Posterior cingulate gyrus (tissue), 11 donors: ENCODE measurements at regions not wholly inside any gene's neighbourhood (a gene's known extent, or its start where the extent isn't known, plus 50 kb on each side); places are given as distances from the start of the nearest gene placed in this dataset.
A peak's percentile ranks its signal among the peaks of the same experiment; 100 is the strongest.
"Not testable (repeated sequence)": the region's sequence is repeated elsewhere in the genome, so short reads cannot be mapped to it uniquely, and the experiment has no call there.

Experiments
- DNase-seq, 10 donors: peaks; one replicate each; pipeline versions ENCODE4 v3.0.0 to v3.0.0-alpha.2; 2020 to 2021; ENCODE audit warnings: mixed read lengths in 3 of 10
- intact Hi-C: fragments of 100-400 bp; cut with DNase I; formaldehyde crosslinking; loops from one replicate; pipeline ENCODE4 v1.15.1; 2023

DNA sequence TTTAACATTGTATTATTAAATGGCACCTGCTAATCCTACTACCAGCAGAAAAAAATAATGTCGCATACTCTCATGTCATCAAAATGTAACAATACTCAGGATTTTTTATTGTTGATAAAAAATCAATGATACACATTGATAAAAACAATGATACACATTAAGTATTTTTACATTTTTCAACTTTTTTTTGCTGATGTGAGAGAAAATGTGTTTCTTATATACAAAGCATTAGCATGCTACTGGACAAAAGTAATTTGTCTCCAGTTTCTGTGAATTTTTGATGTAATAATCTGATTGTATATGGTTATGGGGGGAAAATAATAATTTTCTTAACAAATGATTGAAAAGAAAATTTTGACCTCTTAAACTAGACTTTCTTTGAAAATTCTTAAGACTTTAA is 1256.6 kb upstream of the CNTN5 start:
- intact Hi-C loops, result no loop called here
- DNase-seq, result no peak

DNA sequence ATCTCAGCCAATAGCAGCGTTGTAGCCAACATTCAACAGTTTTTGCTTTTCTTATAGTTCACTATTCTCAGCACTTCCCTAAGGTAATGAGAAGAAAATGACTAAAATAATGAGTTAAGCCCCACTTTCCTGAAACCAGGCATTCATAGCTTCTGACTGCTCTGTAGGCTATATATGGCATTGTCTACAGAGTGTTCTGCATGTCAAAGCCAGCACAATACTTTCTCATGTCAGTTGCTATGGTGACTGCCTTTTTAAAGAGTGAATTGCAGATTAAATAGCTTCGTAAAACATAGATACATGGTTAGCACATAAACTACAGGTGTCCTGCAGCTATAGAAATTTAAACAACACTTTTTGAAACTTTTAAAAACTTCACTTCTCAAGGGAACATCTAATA is 1256.1 kb upstream of the CNTN5 start:
- no peak for DNase-seq
- intact Hi-C loops, result no loop called here

DNA sequence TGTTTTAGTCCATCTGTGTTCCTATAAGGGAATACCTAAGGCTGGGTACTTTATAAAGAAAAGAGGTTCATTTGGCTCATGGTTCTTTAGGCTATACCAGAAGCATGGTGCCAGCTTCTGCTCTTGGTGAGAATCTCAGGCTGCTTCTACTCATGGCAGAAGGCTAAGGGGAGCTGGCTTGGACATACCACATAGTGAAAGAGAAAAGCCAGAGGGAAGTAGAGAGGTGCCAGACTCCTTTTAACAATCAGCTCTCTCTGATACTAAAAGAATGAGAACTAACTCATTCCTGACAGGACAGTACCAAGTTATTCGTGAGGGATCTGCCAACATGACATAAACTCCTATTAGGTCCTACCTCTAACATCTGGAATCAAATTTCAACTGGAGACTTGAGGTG is 1250.2 kb upstream of the CNTN5 start:
- DNase-seq, result no peak
- intact Hi-C loops, result no loop called here

DNA sequence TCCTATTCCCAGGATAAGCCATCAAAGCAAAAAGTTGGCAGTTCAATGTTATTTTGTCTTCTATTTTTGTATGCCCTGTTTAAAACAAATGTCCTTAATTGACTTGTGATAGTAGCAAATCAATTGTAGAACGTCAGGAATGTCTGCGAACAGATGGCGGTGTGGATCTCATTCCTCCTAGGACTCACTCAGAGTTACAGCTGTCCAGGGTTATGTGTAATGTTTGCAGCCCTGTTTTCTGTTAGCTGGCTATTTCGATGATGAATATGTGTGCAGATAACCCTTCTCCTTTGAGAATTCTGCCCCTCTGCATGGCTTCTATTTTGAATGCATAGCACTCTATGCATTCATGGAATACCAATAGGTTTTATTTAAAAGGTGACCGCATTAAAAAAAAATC is 1248.0 kb upstream of the CNTN5 start:
- intact Hi-C loops, result no loop called here
- no peak for DNase-seq

DNA sequence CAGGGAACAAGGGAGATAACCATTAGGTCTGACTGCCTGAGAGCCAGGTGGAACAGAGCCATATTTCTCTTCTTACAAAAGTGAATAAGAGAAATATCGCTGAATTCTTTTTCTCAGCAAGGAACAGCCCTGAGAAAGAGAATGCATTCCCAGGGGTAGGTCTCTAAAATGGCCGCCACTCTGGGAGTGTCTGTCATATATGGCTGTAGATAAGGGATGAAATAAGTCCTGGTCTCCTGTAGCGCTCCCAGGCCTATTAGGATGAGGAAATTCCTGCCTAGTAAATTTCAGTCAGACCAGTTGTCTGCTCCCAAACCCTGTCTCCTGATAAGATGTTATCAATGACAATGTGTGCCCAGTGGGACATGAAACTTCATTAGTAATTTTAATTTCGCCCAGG is 1236.4 kb upstream of the CNTN5 start:
- intact Hi-C loops, result not testable (repeated sequence)

DNA sequence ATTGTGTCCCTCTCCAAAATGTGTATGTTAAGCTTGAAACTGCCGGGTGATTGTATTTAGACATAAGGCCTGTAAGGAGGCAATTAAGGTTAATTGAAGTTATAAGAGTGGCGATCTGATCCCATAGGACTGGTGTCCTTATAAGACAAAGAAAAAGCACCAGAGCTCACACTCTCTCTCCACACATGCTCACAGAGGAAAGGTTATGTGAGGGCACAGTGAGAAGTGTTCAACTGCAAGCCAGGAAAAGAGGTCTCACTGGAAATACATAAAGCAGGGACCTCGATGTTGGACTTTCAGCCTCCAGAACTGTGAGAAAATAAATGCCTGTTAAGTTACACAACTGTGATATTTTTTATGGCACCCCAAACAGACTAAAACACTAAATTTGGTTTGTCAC is 1233.8 kb upstream of the CNTN5 start:
- intact Hi-C loops, result no loop called here
- no peak for DNase-seq

More for the DNA sequence above, 1236.4 kb upstream of the CNTN5 start:
- not testable (repeated sequence) for DNase-seq

DNA sequence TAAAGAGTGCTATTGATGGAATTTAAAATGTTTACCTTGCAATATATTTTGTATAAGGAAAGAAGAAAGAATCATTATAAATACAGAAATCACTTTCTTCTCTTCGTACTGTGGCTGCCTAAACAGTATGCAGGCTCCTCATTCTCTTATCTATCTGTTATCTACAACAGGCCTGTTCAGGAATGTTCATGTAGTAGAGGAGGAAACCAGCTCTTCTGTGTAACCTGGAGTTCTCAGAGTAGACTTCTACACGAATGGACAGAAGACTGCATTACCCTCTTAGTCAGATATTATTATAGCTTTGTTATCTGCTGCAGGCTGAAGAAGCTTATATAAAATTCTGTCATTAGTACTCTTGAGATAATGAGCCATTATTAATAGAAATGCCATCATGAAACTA is 1225.9 kb upstream of the CNTN5 start:
- intact Hi-C loops, result no loop called here
- DNase-seq, result no peak

DNA sequence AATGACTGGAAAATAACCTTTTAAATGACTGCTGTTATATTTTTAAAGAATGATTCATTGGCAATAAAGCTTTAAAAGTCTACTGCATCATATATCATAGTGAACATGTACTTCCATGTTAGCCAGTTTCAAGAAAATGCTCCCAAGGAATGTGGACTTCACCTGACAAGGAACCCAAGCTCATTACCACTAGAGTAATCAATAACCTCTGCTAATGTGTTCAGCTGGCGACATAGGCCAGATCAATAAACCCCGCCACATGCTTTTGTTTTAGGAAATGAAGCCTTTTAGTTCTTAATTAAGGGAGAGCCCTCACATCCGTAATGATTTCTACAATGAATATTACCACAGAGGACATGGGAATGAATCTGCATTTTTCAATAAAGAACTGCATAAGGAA is 1219.9 kb upstream of the CNTN5 start:
- no peak for DNase-seq
- intact Hi-C loops, result no loop called here

DNA sequence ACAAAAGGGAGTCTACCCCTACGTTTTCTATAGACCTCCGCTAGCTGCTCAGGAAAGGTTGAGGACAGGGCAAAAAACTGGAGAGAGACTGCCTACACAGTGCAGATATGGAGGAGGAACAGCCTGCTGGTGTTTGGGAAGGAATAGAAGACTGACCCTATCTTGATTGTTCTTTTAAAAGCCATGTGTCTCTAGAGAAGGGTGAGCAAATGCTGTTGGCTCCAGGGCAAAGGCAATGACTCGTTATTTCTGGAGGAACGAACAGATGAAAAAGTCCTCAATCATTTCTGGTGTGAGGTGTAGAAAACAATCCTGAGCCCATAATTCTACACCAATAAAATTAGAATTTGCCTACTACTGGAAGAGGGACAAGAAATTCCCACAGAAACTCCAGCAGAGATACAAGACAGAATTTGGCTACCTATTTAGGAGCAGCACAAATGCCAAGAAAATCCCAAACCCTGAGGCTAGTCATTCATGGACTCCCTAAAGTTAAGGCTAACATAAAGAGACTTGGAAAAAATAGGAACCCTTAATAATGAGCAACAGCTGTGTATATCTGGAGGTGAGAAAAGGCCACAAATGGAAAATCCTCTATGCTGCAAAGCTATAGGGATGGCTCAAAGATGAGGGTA is 1206.3 kb upstream of the CNTN5 start:
- DNase-seq, result no peak
- intact Hi-C loops, result loop anchor here (10.0 kb wide), 1 partner anchor 280 kb away; no protein-coding TSS in a partner anchor

DNA sequence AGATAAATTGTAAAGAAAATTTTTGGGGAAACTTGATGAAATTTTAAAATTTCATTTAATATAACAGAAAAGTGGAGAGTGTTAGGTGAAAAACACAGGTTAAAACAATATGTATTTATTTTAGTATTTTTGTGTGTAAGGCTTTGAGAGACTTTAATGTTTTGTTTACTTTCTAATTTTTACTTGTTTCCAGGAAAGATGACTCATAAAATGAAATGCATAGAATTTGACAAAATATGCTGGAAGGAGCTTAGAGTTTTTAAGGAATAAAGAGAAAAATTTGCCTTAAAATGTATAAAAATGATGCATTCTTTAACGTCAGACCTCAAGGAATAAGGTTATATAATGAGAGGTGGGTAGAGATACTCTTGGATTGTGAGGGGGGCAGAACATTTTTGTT is 1205.1 kb upstream of the CNTN5 start:
- DNase-seq, result no peak
- intact Hi-C loops, result loop anchor here (10.0 kb wide), 1 partner anchor 279 kb away; no protein-coding TSS in a partner anchor

DNA sequence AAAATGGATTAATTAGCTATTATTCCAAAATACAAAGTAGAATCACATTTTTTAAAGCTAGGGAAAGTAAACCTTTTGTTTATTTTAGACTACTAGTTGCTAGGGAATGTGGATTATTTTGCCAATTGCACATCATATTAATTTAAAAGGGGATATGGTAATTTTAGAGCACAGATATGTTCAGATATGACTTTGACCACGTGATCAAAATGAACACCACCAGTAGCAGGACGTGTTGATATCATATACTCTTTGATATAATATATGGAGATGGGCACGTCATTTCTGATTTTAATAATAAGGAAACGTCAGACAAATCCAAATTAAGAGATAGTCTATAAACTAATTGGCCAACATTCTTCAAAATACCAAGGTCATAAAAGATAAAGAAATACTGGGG is 1188.3 kb upstream of the CNTN5 start:
- intact Hi-C loops, result no loop called here

DNA sequence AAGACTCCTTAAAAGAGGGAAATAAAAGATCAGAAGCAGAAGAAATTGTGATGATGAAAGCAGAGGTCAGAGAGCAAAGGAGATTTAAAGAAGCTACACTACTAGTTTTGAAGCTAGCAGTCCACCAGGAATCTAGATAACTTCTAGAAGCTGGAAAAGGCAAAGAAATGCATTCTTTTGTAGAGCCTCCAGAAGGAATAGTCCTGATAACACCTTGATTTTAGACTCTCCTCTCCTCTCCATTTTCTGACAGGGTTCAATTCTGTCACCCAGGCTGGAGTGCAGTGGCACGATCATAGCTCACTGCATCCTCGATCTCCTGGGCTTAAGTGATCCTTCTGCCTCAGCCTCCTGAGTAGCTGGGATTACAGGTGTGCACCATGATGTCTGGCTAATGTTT is 1187.3 kb upstream of the CNTN5 start:
- intact Hi-C loops, result no loop called here

More for the DNA sequence above, 1188.3 kb upstream of the CNTN5 start:
- DNase-seq, result no peak

DNA sequence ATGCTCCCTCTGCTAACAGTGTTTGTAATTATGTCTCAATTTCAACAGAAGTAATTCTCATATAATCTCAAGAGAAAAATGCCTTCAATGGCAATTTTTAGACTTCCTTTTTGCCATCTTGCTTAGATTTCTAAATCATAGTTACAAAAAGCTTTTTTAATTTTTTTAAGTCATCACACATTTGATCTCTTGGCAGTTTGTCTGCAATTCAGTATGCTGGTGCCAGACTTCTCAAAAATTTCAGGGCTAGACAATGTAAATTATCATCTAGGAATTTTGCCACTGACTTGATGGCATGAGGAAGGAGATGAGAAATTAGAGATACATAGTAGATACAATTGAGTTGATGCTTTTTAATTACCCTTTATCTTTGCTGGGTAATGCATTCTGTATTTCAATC is 1176.7 kb upstream of the CNTN5 start:
- intact Hi-C loops, result no loop called here
- no peak for DNase-seq

More for the DNA sequence above, 1187.3 kb upstream of the CNTN5 start:
- DNase-seq, result no peak

DNA sequence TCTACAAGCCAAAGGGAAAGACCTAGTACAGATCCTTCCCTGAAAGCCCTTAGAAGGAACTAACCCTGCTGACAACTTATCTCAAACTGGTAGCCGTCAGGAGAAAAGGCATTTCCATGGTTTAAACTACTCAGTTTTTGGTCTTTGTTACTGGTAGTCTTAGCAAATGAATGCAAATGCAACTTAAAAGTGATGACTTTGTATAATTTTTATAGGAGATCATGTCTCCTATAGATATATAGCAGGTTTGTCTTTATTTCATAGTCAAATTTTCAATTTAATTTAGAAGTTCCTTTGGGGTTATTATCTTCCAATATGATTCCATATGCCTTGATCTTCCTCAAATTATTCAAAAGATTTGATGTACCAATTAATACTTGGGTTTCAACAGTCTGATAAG is 1173.0 kb upstream of the CNTN5 start:
- DNase-seq, result no peak
- intact Hi-C loops, result no loop called here

DNA sequence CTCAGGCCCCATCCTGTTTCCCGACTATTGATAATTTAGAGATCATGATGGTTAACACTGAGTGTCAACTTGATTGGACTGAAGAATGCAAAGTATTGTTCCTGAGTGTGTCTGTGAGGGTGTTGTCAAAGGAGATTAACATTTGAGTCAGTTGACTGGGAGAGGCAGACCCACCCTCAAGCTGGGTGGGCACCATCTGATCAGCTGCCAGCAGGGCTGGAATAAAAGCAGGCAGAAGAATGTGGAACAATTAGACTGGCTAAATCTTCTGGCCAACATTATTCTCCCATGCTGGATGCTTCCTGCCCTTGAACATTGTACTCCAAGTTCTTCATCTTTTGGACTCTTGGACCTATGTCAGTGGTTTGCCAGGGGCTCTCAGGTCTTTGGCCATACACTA is 1170.0 kb upstream of the CNTN5 start:
- peak in 1 of 10 donors; percentile 22 for DNase-seq
- intact Hi-C loops, result no loop called here

DNA sequence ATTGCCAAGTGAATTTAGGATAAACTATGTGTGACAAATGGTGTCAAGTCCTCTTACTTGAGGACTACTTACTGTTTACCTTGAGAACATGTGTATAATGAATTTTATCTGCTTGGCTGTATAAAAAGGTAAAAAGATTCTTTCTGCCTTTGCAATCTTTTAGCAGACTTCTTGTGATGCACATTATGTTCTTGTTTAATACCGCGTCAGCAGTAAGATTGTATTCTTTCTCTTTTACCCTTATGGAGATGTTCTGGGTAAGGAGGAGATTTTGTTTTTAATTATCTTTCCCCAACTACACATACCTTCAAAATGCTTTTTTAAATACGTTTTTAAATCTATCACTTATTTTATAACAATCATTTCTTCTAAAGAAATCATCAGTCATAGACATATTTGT is 1166.4 kb upstream of the CNTN5 start:
- intact Hi-C loops, result no loop called here
- DNase-seq, result no peak

DNA sequence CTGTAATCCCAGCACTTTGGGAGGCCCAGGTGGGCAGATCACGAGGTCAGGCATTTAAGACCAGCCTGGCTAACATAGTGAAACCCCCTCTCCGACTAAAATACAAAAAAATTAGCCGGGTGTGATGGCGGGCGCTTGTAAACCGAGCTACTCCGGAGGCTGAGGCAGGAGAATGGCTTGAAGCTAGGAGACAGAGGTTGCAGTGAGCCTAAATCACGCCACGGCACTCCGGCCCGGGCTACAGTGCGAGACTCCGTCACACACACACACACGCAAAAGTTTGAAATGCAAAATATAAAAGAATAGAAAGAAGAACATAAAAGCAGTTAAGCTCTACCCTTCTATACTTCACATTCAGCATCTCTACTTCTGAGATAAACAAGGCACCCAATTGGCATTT is 1165.9 kb upstream of the CNTN5 start:
- intact Hi-C loops, result no loop called here
- peak in 2 of 10 donors; percentile 49 to 57 for DNase-seq

DNA sequence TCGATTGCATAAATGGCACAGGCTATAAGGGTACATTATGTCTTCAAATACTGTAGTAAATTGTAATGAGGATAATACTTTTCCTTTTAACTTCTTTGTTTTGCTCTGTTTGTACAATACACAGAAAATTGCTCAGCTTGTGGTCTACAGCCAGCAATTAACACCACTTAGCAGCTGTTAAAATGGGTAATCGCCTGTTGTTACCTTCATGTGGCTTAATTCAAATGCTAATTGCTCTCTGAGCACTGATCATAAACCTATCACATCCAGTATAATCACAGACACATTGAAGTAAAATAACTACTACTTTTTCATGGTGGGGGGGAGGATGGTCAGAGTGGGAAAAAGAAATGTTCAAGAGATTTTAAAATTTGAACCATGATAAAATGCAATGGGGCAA is 1164.1 kb upstream of the CNTN5 start:
- intact Hi-C loops, result no loop called here
- no peak for DNase-seq

DNA sequence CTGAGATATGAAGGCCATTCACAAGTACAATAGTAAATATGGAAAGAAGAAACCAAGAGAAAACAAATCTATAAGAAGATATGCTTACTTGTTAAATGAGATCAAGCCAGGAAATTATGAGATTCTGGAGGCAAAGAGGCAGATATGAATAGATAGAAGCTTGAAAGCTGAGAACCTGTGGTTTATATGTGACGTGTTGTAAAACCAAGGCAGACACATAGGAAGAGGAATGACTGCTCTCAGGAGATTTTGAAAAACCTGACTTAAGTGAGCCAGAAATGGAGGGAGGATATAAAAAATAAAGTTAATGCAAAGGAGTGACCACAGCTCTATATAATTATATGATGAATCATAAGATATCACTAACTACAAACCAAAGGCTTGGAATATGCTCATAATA is 1160.5 kb upstream of the CNTN5 start:
- no peak for DNase-seq
- intact Hi-C loops, result no loop called here

DNA sequence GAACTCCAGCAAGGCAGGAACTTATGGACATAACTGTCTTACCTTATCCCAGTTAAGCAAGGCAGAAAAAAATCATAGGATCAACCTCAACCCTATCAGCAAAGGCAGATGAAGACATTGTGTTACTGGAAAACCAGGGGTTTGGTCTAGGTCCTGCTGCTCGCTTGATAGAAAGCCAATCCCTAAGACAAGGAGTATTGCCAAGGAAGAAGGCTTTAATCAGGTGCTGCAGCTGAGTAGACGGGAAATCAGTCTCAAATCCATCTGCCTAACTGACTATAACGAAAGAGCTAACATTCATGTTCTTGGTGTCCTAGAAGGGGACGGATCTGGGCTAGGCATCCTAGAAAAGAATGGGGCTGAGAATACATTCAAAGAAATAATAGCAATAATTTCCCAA is 1158.7 kb upstream of the CNTN5 start:
- no peak for DNase-seq
- intact Hi-C loops, result no loop called here

DNA sequence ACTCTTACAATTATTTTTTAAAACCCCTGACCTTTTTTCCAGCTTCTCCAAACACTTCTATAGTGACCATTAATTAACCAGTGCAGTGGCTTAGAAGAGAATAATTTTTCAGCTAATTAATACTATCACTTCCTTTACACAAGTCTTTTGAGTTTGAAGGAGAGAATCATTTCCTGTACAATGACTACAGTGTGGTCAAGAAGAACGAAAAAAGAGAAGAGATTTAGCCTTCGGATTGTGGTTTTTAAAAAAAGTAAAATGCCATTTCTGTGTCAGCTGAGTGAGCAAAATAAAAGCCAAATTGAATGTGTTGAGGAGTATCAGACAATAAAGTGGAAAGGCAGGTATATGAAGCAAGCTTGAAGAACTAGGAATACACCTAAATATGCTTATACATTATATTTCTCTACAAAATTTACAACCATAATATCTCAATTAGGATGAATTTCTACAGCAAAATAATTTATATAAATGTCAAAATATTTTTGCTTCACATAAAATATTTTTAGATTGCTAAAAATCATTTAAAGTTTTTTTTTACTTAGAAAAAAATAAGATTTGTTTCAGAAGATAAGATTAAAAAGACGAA is 1155.2 kb upstream of the CNTN5 start:
- no peak for DNase-seq
- intact Hi-C loops, result no loop called here

DNA sequence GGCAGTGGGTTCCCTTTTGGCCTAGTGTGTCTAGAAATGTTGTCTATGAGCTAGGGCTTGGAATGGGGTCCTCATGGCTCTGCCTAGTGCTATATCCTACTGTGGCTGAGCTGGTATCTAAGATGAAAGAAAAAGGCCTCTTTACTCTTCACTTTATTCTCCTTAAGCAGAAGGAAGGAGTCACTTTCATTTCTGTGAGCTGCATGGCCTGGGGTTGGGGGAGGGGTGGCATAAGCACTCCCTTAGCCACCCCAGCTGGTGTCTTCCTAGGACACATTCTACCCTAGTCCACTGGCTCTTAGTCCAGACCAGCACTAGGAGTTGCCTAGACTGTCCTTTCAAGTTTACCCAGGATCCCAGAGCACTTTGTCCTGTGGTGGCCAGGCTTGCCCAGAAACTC is 1148.9 kb upstream of the CNTN5 start:
- intact Hi-C loops, result no loop called here

DNA sequence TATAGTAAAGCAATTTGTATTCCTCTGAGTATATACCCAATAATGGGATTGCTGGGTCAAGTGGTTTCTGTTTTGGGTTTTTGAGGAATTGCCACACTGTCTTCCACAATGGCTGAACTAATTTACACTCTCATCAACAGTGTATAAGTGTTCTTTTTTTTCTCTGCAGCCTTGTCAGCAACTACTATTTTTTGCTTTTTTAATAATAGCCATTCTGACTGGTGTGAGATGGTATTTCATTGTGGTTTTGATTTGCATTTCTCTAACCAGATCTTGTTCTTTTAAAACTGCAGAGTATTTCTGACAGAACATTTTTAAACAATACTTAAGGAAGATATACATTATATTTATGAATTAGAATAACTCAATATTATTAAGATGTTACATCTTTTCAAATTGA is 1140.5 kb upstream of the CNTN5 start:
- DNase-seq, result no peak
- intact Hi-C loops, result no loop called here

More for the DNA sequence above, 1148.9 kb upstream of the CNTN5 start:
- DNase-seq, result peak in 1 of 10 donors; percentile 47
